ENCODE measurements at regions not wholly inside any gene's neighbourhood (a gene's known extent, or its start where the extent isn't known, plus 50 kb on each side); places are given as distances from the start of the nearest gene placed in this dataset.

GRCh38 chr18:21991081-21991534, 178.3 kb upstream of the GATA6 start:
- Histone ChIP-seq H3K27me3 (ENCODE audit: insufficient read depth, low read depth, low read length) (no peaks in the 10 kb centered on the region), H3K9ac (ENCODE audit: low read length) (no peak overlapping the region), H3K4me2 (ENCODE audit: low read length) (no peak overlapping the region), H2AFZ (ENCODE audit: low read depth, low read length) (no peak overlapping the region), H3K79me2 (replicated peaks; ENCODE audit: insufficient read depth, low read length) (no peaks in the 10 kb centered on the region), H3K9me2 (ENCODE audit: insufficient read depth, low read length) (no peaks in the 10 kb centered on the region), H3K4me3 (ENCODE audit: low read length) (no peak overlapping the region), H3K36me3 (ENCODE audit: insufficient read depth, low read length) (no peaks in the 10 kb centered on the region), H3K9me3 (ENCODE audit: low read length) (no peaks in the 10 kb centered on the region), H3F3A (ENCODE audit: insufficient read depth, low read length, poor library complexity, severe bottlenecking) (no peaks in the 10 kb centered on the region), H4K20me1 (ENCODE audit: insufficient read depth) (no peaks in the 10 kb centered on the region), H3K27ac (ENCODE audit: low read length) (no peak overlapping the region)
- TF ChIP-seq, protein P1, sequence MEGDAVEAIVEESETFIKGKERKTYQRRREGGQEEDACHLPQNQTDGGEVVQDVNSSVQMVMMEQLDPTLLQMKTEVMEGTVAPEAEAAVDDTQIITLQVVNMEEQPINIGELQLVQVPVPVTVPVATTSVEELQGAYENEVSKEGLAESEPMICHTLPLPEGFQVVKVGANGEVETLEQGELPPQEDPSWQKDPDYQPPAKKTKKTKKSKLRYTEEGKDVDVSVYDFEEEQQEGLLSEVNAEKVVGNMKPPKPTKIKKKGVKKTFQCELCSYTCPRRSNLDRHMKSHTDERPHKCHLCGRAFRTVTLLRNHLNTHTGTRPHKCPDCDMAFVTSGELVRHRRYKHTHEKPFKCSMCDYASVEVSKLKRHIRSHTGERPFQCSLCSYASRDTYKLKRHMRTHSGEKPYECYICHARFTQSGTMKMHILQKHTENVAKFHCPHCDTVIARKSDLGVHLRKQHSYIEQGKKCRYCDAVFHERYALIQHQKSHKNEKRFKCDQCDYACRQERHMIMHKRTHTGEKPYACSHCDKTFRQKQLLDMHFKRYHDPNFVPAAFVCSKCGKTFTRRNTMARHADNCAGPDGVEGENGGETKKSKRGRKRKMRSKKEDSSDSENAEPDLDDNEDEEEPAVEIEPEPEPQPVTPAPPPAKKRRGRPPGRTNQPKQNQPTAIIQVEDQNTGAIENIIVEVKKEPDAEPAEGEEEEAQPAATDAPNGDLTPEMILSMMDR (IDR thresholded peaks at IDR 0.05; ENCODE audit: poor library complexity, severe bottlenecking): no peak
- TF ChIP-seq RAD21 (conservative IDR thresholded peaks at IDR 0.05) (no peak), EZH2 (IDR thresholded peaks at IDR 0.05; ENCODE audit: borderline replicate concordance, insufficient read depth, low read length, poor library complexity, severe bottlenecking) (no peak), SMC3 (conservative IDR thresholded peaks at IDR 0.05; ENCODE audit: poor library complexity) (no peak), TAF1 (IDR thresholded peaks at IDR 0.05; ENCODE audit: low read depth) (no peak), EP300 (conservative IDR thresholded peaks at IDR 0.05; ENCODE audit: poor library complexity, severe bottlenecking) (no peak), POLR2AphosphoS5 (IDR thresholded peaks at IDR 0.05) (no peak), REST (IDR thresholded peaks at IDR 0.05; ENCODE audit: borderline replicate concordance) (no peak), MXI1 (conservative IDR thresholded peaks at IDR 0.05; ENCODE audit: poor library complexity, severe bottlenecking) (no peak)

- Histone ChIP-seq H3K9ac (ENCODE audit: low read length) (no peak overlapping the region), H3K4me2 (ENCODE audit: low read length) (no peak overlapping the region), H3F3A (ENCODE audit: insufficient read depth, low read length, poor library complexity, severe bottlenecking) (no peaks in the 10 kb centered on the region), H2AFZ (ENCODE audit: low read depth, low read length) (no peak overlapping the region), H3K79me2 (replicated peaks; ENCODE audit: insufficient read depth, low read length) (no peaks in the 10 kb centered on the region), H3K9me2 (ENCODE audit: insufficient read depth, low read length) (no peaks in the 10 kb centered on the region), H3K27ac (ENCODE audit: low read length) (no peak overlapping the region), H3K36me3 (ENCODE audit: insufficient read depth, low read length) (no peaks in the 10 kb centered on the region), H3K4me3 (ENCODE audit: low read length) (no peak overlapping the region), H3K9me3 (ENCODE audit: low read length) (no peaks in the 10 kb centered on the region), H3K27me3 (ENCODE audit: insufficient read depth, low read depth, low read length) (no peaks in the 10 kb centered on the region), H4K20me1 (ENCODE audit: insufficient read depth) (no peaks in the 10 kb centered on the region)
- TF ChIP-seq REST (IDR thresholded peaks at IDR 0.05; ENCODE audit: borderline replicate concordance) (no peak), MXI1 (conservative IDR thresholded peaks at IDR 0.05; ENCODE audit: poor library complexity, severe bottlenecking) (no peak), EZH2 (IDR thresholded peaks at IDR 0.05; ENCODE audit: borderline replicate concordance, insufficient read depth, low read length, poor library complexity, severe bottlenecking) (no peak), TAF1 (IDR thresholded peaks at IDR 0.05; ENCODE audit: low read depth) (no peak), SMC3 (conservative IDR thresholded peaks at IDR 0.05; ENCODE audit: poor library complexity) (no peak), EP300 (conservative IDR thresholded peaks at IDR 0.05; ENCODE audit: poor library complexity, severe bottlenecking) (no peak)
- TF ChIP-seq, protein P1 (IDR thresholded peaks at IDR 0.05; ENCODE audit: poor library complexity, severe bottlenecking): no peak
Measured at GRCh38 chr18:21991886-21992285, 177.5 kb upstream of the GATA6 start.
